ENCODE measurements at regions not wholly inside any gene's neighbourhood (a gene's known extent, or its start where the extent isn't known, plus 50 kb on each side); places are given as distances from the start of the nearest gene placed in this dataset.

DNA sequence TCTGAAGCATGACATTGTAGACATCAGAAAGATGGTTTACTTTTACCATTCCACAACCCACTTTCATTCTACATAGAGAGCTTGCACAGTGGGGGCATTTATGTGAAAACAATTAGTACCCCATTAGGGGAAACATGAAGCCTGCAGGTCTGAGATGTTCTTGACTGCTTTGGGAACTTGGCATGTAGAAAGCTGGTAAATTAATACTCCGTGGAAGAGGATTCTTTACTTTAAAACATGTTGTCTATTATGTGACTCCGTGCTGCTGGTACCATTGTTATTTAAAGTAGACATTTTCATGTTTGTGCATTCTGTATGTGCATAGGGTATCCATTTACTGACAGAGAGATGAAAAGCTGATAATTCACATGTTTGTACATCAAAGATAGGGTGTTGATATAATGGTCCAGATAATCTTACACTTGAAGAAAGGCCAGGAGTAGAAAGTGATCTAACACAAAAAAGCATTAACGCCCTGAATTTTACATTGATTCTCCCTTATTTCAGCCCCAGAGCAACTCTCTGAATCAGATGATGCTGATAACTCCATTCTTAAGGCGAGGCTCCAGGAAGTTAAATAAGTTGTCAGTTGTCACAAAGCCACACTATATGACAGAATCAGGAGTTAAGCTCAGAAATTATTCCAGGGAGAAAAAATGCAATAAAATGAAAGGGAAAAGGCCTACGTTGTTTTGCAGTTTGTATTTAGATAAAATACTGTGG lies 50.1 kb upstream of the CD180 start:
- Histone ChIP-seq H3K4me3 (ENCODE audit: low read depth, low read length) (no peak overlapping the region), H3K27me3 (ENCODE audit: control insufficient read depth, insufficient read depth, low read length) (no peaks in the 10 kb centered on the region), H3K36me3 (ENCODE audit: control insufficient read depth, insufficient read depth, low read length) (no peaks in the 10 kb centered on the region), H3K9ac (ENCODE audit: low read depth, low read length) (no peak overlapping the region), H3K4me1 (ENCODE audit: control insufficient read depth, insufficient read depth, low read length) (peaks cover 9% of the 10 kb centered on the region; the same call in 1 of the 2 replicates), H3K27ac (ENCODE audit: low read depth, low read length) (no peak overlapping the region), H3K9me3 (ENCODE audit: control insufficient read depth, insufficient read depth, low read length) (no peaks in the 10 kb centered on the region)

Measured in HUES48 (cell line).